K562 (cell line): ENCODE measurements at regions not wholly inside any gene's neighbourhood (a gene's known extent, or its start where the extent isn't known, plus 50 kb on each side); places are given as distances from the start of the nearest gene placed in this dataset.

Experiments
- ATAC-seq: fragments of 200-7000 bp; cut with Tn5 transposase; 3 replicates; pipeline ENCODE4 v1.9.1; 2020; ENCODE audit warnings: moderate library complexity
- BruUV-seq: library from RNA; stranded (reverse); fragments of 400-500 nt; replicated peaks from 2 replicates; lab custom pipeline; 2021; lab: Mats Ljungman, UMichigan
- CTCF ChIA-PET: fragments of 300-600 bp; formaldehyde crosslinking; extraction: SDS; loops from one replicate; lab custom pipeline; 2021; ENCODE audit warnings: low intra/inter-chr PET ratio; lab: Yijun Ruan, JAX
- POLR2A ChIA-PET: fragments of 300-600, 350-650 bp; sonication (Branson Sonifier 250); formaldehyde crosslinking; extraction: SDS; loops from one replicate; lab custom pipeline; 2021; ENCODE audit warnings: antibody characterized with exemption, inconsistent platforms; lab: Yijun Ruan, JAX
- DNase-seq, 4 experiments: peaks; one replicate each; pipeline versions ENCODE4 v3.0.0 to v3.0.0-alpha.2; 2011 to 2018; ENCODE audit warnings: low spot score in 3 of 4, mixed read lengths in 3 of 4; ENCODE audit errors: extremely low read depth in 1 of 4
- FAIRE-seq: peaks from 2 replicates; lab custom pipeline; 2011; peaks lifted over from hg19 to GRCh38; lab: Jason Lieb, UNC
- H2AFZ ChIP-seq: 2 replicates; pipeline ENCODE4 v1.6.0; 2011; ENCODE audit warnings: low read depth, low read length, control low read depth, inconsistent platforms
- H3K27ac ChIP-seq: fragments of 200-600 bp; 3 replicates; pipeline ENCODE4 v1.8.0; 2011; ENCODE audit warnings: low read depth, mild to moderate bottlenecking, control low read depth, inconsistent platforms, low read length, moderate library complexity, mixed read lengths; ENCODE audit errors: extremely low read depth
- H3K27me3 ChIP-seq, 2 experiments: fragments of 300-600 bp in 1 of 2; 2 replicates in 1 of 2; 3 replicates in 1 of 2; pipeline versions ENCODE4 v1.6.0 to v1.8.0; 2011; ENCODE audit warnings: inconsistent platforms in 2 of 2, low read length in 2 of 2, mild to moderate bottlenecking in 1 of 2, mixed read lengths in 1 of 2, moderate library complexity in 1 of 2; ENCODE audit not compliant: control insufficient read depth in 2 of 2, insufficient read depth in 2 of 2
- H3K36me3 ChIP-seq: fragments of 300-600 bp; 3 replicates; pipeline ENCODE4 v1.8.0; 2011; ENCODE audit warnings: mild to moderate bottlenecking, low read length, inconsistent platforms; ENCODE audit not compliant: control insufficient read depth, insufficient read depth
- H3K4me1 ChIP-seq, 2 experiments: fragments of 200-600 bp in 1 of 2; replicated peaks in 1 of 2; 2 replicates in 1 of 2; 3 replicates in 1 of 2; pipeline versions ENCODE4 v1.5.1 to v1.8.0; 2011; ENCODE audit warnings: inconsistent platforms in 2 of 2, low read length in 2 of 2, mild to moderate bottlenecking in 1 of 2, mixed read lengths in 1 of 2, moderate library complexity in 1 of 2; ENCODE audit not compliant: control insufficient read depth in 2 of 2, insufficient read depth in 2 of 2
- H3K4me2 ChIP-seq: 2 replicates; pipeline ENCODE4 v1.6.1; 2011; ENCODE audit warnings: low read length, control low read depth, inconsistent platforms, mixed read lengths; ENCODE audit not compliant: insufficient read depth
- H3K4me3 ChIP-seq: fragments of 200-600 bp; sonication (generic), shearing (Covaris generic); 2 replicates; pipeline ENCODE4 v1.5.1; 2016; ENCODE audit warnings: control low read depth, inconsistent platforms
- H3K79me2 ChIP-seq: fragments of 200-600 bp; 3 replicates; pipeline ENCODE4 v1.8.0; 2011; ENCODE audit warnings: low read length, inconsistent platforms; ENCODE audit not compliant: control insufficient read depth, insufficient read depth
- H3K9ac ChIP-seq, 2 experiments: 2 replicates each; pipeline versions ENCODE4 v1.6.0 to v1.6.1; 2011; ENCODE audit warnings: low read depth in 2 of 2, low read length in 2 of 2, control low read depth in 1 of 2, inconsistent platforms in 1 of 2, mild to moderate bottlenecking in 1 of 2, mixed read lengths in 1 of 2; ENCODE audit not compliant: insufficient read depth in 1 of 2
- H3K9me1 ChIP-seq: one replicate; pipeline ENCODE4 v1.6.0; 2011; ENCODE audit warnings: inconsistent platforms, mild to moderate bottlenecking, low read length, moderate library complexity; ENCODE audit not compliant: control insufficient read depth, insufficient read depth
- H3K9me3 ChIP-seq: replicated peaks from 2 replicates; pipeline ENCODE4 v1.5.1; 2011; ENCODE audit warnings: low read depth, low read length, inconsistent platforms; ENCODE audit not compliant: control insufficient read depth, insufficient read depth
- H4K20me1 ChIP-seq: replicated peaks from 2 replicates; pipeline ENCODE4 v1.6.1; 2011; ENCODE audit warnings: low read length, inconsistent platforms, mixed read lengths; ENCODE audit not compliant: control insufficient read depth, insufficient read depth
- CCAR2 ChIP-seq: fragments of 200-400 bp; formaldehyde crosslinking; IDR thresholded peaks from 2 replicates; pipeline ENCODE4 v1.6.1; 2017; ENCODE audit warnings: mild to moderate bottlenecking, low read depth, low read length
- CREB3 ChIP-seq: fragments of 450-650 bp; conservative IDR thresholded peaks from 2 replicates; pipeline ENCODE4 v1.6.1; 2016; ENCODE audit warnings: missing genetic modification characterization, low read depth, mild to moderate bottlenecking, missing compliant biosample characterization, moderate library complexity
- ETV5 ChIP-seq: sonication (generic); formaldehyde crosslinking; IDR thresholded peaks from 2 replicates; pipeline ENCODE4 v1.4.0; 2020; ENCODE audit warnings: low read depth, mild to moderate bottlenecking, missing genetic modification reagents
- GATAD2B ChIP-seq: fragments of 450-650 bp; IDR thresholded peaks from 2 replicates; pipeline ENCODE4 v1.6.1; 2017; ENCODE audit warnings: mild to moderate bottlenecking, borderline replicate concordance
- MAFG ChIP-seq: fragments of 450-650 bp; conservative IDR thresholded peaks from 2 replicates; pipeline ENCODE4 v1.6.1; 2016; ENCODE audit warnings: missing genetic modification characterization, missing compliant biosample characterization
- MEIS2 ChIP-seq: fragments of 450-650 bp; IDR thresholded peaks from 2 replicates; pipeline ENCODE4 v1.6.1; 2014; ENCODE audit warnings: mild to moderate bottlenecking; ENCODE audit not compliant: partially characterized antibody
- NFE2 ChIP-seq: IDR thresholded peaks from 2 replicates; pipeline ENCODE4 v1.6.1; 2014; ENCODE audit warnings: antibody characterized with exemption, low read depth
- PTRF ChIP-seq: fragments of 450-650 bp; IDR thresholded peaks from 2 replicates; pipeline ENCODE4 v1.6.1; 2016; ENCODE audit warnings: mild to moderate bottlenecking, missing genetic modification characterization, missing compliant biosample characterization
- SP2 ChIP-seq: IDR thresholded peaks from 2 replicates; pipeline ENCODE4 v1.6.1; 2011; ENCODE audit warnings: mild to moderate bottlenecking, low read depth, low read length, moderate library complexity; ENCODE audit not compliant: poor library complexity, severe bottlenecking; ENCODE audit errors: extremely low read depth
- ZBTB40 ChIP-seq, 2 experiments: fragments of 450-650 bp in 1 of 2; sonication (generic) in 1 of 2; formaldehyde crosslinking in 1 of 2; IDR thresholded peaks; 2 replicates each; pipeline versions ENCODE4 v1.7.1 to v1.9.0; 2016 to 2022; ENCODE audit warnings: inconsistent platforms in 1 of 2, mild to moderate bottlenecking in 1 of 2, missing genetic modification reagents in 1 of 2
- ZNF699 ChIP-seq: fragments of 250-450 bp; sonication (Bioruptor Pico); IDR thresholded peaks from 2 replicates; pipeline ENCODE4 v1.8.0; 2021; ENCODE audit warnings: mild to moderate bottlenecking, moderate library complexity; ENCODE audit not compliant: insufficient replicate concordance
- ZNF76 ChIP-seq: fragments of 250-450 bp; sonication (Bioruptor Pico); IDR thresholded peaks from 2 replicates; pipeline ENCODE4 v1.4.0; 2020; ENCODE audit warnings: mild to moderate bottlenecking, moderate library complexity, borderline replicate concordance
- WGBS: fragments of 100-300 bp; shearing (Covaris generic); methylation state at CpG from one replicate; pipeline ENCODE4 v1.1.6; 2016; ENCODE audit warnings: low coverage, mixed read lengths; ENCODE audit not compliant: insufficient coverage; ENCODE audit errors: missing lambda C conversion rate; 5-methylcytosine and 5-hydroxymethylcytosine counted together
- in situ Hi-C: fragments of 300-500 bp; cut with MboI; formaldehyde crosslinking; loops from 4 replicates; pipeline ENCODE4 v1.15.0; 2018; ENCODE audit warnings: inconsistent platforms, mixed read lengths
- intact Hi-C: fragments of 100-400 bp; cut with micrococcal nuclease; formaldehyde crosslinking; loops from 2 replicates; pipeline ENCODE4 v1.14.2; 2022

GRCh38 chr5:30357371-30357770 is 836.1 kb upstream of the CDH6 start:
- ChIA-PET CTCF (no interaction called here), POLR2A (no interaction called here)
- Histone ChIP-seq H3K79me2 (no peaks in the 10 kb centered on the region), H3K27ac (no peak overlapping the region), H3K4me3 (no peak overlapping the region), H3K36me3 (no peaks in the 10 kb centered on the region), H2AFZ (no peak overlapping the region), H3K9ac (no peak overlapping the region), H3K4me1 (no peaks in the 10 kb centered on the region), H3K4me2 (no peak overlapping the region), H4K20me1 (no peaks in the 10 kb centered on the region), H3K9me1 (no peaks in the 10 kb centered on the region), H3K9me3 (no peaks in the 10 kb centered on the region), H3K27me3 (no peaks in the 10 kb centered on the region)
- intact Hi-C loops (no loop called here), in situ Hi-C loops (no loop called here)
- no peak for DNase-seq
- FAIRE-seq, result no peak
- 4% methylated on average over 1 of the region's 1 CpG for WGBS
- no peak for ATAC-seq
- no TSS peak for BruUV-seq
- no peak for TF ChIP-seq CCAR2
- no peak for TF ChIP-seq MEIS2
- TF ChIP-seq NFE2, result no peak
- no peak for TF ChIP-seq PTRF (tag)
- TF ChIP-seq ZBTB40 (IDR thresholded peaks at IDR 0.05), result no peak
- no peak for TF ChIP-seq ZBTB40 (CRISPR knock-in tag; IDR thresholded peaks at IDR 0.05)
- no peak for TF ChIP-seq GATAD2B
- TF ChIP-seq ZNF76, result no peak
- TF ChIP-seq ETV5 (CRISPR knock-in tag), result no peak
- TF ChIP-seq ZNF699 (CRISPR knock-in tag), result no peak
- TF ChIP-seq SP2, result no peak
- no peak for TF ChIP-seq MAFG (tag)
- no peak for TF ChIP-seq CREB3
